ENCODE measurements at regions not wholly inside any gene's neighbourhood (a gene's known extent, or its start where the extent isn't known, plus 50 kb on each side); places are given as distances from the start of the nearest gene placed in this dataset.
A peak's percentile ranks its signal among the peaks of the same experiment; 100 is the strongest.
"Not testable (repeated sequence)": the region's sequence is repeated elsewhere in the genome, so short reads cannot be mapped to it uniquely, and the experiment has no call there.

DNA sequence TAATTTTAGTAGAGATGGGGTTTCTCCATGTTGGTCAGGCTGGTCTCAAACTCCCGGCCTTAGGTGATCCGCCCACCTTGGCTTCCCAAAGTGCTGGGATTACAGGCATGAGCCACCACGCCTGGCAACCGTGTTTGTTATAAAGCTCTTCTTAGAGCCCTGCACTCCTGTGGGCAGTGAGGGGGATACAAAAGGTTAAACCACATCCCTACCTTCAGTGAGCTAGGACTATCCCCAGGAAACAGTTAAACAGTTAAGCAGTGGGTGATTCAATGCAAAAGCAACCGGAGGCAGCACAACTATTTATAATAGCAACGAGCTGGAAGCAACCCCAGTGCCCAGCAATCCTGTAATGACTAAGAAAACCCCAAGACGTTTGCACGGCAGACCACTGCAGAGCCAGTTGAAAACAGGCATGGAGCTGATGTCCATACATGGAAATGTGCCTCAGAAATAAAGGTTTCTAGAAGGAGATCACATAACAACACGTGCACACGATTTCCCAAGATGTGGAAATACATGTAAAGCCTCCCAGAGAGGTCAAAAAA, 107.2 kb upstream of the LYZL2 start:
- DNase-seq (peak in 1 of 3 donors; percentile 42), ATAC-seq (peak; percentile 60 to 80)

GRCh38 chr10:30734901-30735300, 105.3 kb upstream of the LYZL2 start:
- no peaks in the 10 kb centered on the region for H3K9me3 ChIP-seq (ENCODE audit: control insufficient read depth, low read length)
- no peak overlapping the region for H3K27ac ChIP-seq (ENCODE audit: low read length)
- 55% methylated on average over 9 of the region's 9 CpGs for WGBS
- H3K4me3 ChIP-seq (ENCODE audit: low read length) = no peak overlapping the region
- no peak for DNase-seq
- no peak for ATAC-seq
- intact Hi-C loops (cut with DNase I) = loop anchor here in 1 of 4 donors (10.0 kb wide), 1 partner anchor 1080 kb away; no protein-coding TSS in a partner anchor
- no peaks in the 10 kb centered on the region for H3K27me3 ChIP-seq (ENCODE audit: control insufficient read depth, insufficient read depth)
- no peaks in the 10 kb centered on the region for H3K4me1 ChIP-seq (ENCODE audit: control insufficient read depth, insufficient read depth, low read length)

More for the DNA sequence above, 107.2 kb upstream of the LYZL2 start:
- Histone ChIP-seq H3K27ac (ENCODE audit: low read length) (no peak overlapping the region), H3K4me3 (ENCODE audit: low read length) (no peak overlapping the region), H3K4me1 (ENCODE audit: control insufficient read depth, insufficient read depth, low read length) (no peaks in the 10 kb centered on the region), H3K27me3 (ENCODE audit: control insufficient read depth, insufficient read depth) (no peaks in the 10 kb centered on the region), H3K9me3 (ENCODE audit: control insufficient read depth, low read length) (no peaks in the 10 kb centered on the region)
- intact Hi-C loops (cut with DNase I) = loop anchor here in 1 of 4 donors (10.0 kb wide), 1 partner anchor 1078 kb away; no protein-coding TSS in a partner anchor
- 42% methylated on average over 10 of the region's 10 CpGs for whole genome bisulfite sequencing

GRCh38 chr10:30732671-30733070, 103.1 kb upstream of the LYZL2 start:
- no peaks in the 10 kb centered on the region for H3K27me3 ChIP-seq (ENCODE audit: control insufficient read depth, insufficient read depth)
- H3K4me1 ChIP-seq (ENCODE audit: control insufficient read depth, insufficient read depth, low read length) = no peaks in the 10 kb centered on the region
- ATAC-seq (no peak), DNase-seq (no peak)
- no peak overlapping the region for H3K4me3 ChIP-seq (ENCODE audit: low read length)
- H3K9me3 ChIP-seq (ENCODE audit: control insufficient read depth, low read length) = no peaks in the 10 kb centered on the region
- 96% methylated on average over 6 of the region's 6 CpGs for WGBS
- no peak overlapping the region for H3K27ac ChIP-seq (ENCODE audit: low read length)
- intact Hi-C loops (cut with DNase I) = loop anchor here in 1 of 4 donors (10.0 kb wide), 1 partner anchor 1082 kb away; no protein-coding TSS in a partner anchor

DNA sequence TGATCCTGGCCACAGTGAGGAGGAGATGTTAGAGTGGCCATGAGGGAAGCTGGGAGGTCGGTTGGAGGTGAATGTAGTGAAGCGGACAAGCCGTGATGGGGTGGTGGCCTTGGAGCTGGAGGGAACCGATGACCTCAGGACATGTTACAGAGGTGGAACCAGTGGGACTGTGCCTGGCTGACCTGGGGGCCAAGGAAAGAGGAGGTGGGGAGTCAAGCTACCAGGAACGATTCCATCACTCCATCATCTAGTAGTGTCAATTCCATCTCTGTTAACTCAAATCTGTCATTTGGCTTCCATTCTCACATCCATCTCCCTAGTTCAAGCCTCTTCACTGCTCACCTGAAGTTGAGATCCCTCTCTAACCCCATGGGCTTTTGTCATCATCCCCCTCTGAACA, 102.4 kb upstream of the LYZL2 start:
- intact Hi-C loops (cut with DNase I) = loop anchor here in 1 of 4 donors (10.0 kb wide), 1 partner anchor 1083 kb away; no protein-coding TSS in a partner anchor
- 94% methylated on average over 5 of the region's 5 CpGs for WGBS
- ATAC-seq = no peak

GRCh38 chr10:30730306-30730705, 100.8 kb upstream of the LYZL2 start:
- 78% methylated on average over 2 of the region's 2 CpGs for WGBS
- no peak for ATAC-seq
- intact Hi-C loops (cut with DNase I) = loop anchor here in 1 of 4 donors (10.0 kb wide), 1 partner anchor 1084 kb away; no protein-coding TSS in a partner anchor
- no peaks in the 10 kb centered on the region for H3K27me3 ChIP-seq (ENCODE audit: control insufficient read depth, insufficient read depth)
- no peak overlapping the region for H3K4me3 ChIP-seq (ENCODE audit: low read length)
- no peak for DNase-seq
- no peaks in the 10 kb centered on the region for H3K9me3 ChIP-seq (ENCODE audit: control insufficient read depth, low read length)
- H3K27ac ChIP-seq (ENCODE audit: low read length) = no peak overlapping the region
- H3K4me1 ChIP-seq (ENCODE audit: control insufficient read depth, insufficient read depth, low read length) = no peaks in the 10 kb centered on the region

More for the DNA sequence above, 102.4 kb upstream of the LYZL2 start:
- Histone ChIP-seq H3K9me3 (ENCODE audit: control insufficient read depth, low read length) (no peaks in the 10 kb centered on the region), H3K27ac (ENCODE audit: low read length) (no peak overlapping the region), H3K4me3 (ENCODE audit: low read length) (no peak overlapping the region), H3K4me1 (ENCODE audit: control insufficient read depth, insufficient read depth, low read length) (no peaks in the 10 kb centered on the region), H3K27me3 (ENCODE audit: control insufficient read depth, insufficient read depth) (no peaks in the 10 kb centered on the region)
- no peak for DNase-seq

- H3K27me3 ChIP-seq (ENCODE audit: control insufficient read depth, insufficient read depth) = no peaks in the 10 kb centered on the region
- H3K4me3 ChIP-seq (ENCODE audit: low read length) = no peak overlapping the region
- H3K4me1 ChIP-seq (ENCODE audit: control insufficient read depth, insufficient read depth, low read length) = no peaks in the 10 kb centered on the region
- no peak overlapping the region for H3K27ac ChIP-seq (ENCODE audit: low read length)
- H3K9me3 ChIP-seq (ENCODE audit: control insufficient read depth, low read length) = no peaks in the 10 kb centered on the region
- ATAC-seq (no peak), DNase-seq (no peak)
- intact Hi-C loops (cut with DNase I) = no loop called here
- WGBS = 87% methylated on average over 4 of the region's 4 CpGs
Measured at GRCh38 chr10:30728766-30729165, 99.2 kb upstream of the LYZL2 start.

DNA sequence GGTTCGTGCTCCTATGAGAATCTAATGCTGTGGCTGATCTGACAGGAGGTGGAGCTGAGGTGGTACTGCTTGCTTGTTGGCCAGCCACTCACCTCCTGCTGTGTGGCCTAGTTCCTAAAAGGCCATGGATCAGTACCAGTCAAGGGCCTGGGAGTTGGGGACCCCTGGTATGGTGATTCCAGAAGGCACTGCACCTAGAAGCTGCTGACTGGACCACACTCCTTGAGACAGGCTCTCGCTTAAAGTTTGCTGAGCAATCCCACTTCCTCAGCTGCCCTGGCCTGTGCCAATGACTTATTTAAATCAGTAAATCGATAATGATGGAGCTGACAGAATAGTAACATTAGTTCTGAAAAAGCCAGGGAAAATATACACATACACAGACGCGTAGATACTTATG, 98.6 kb upstream of the LYZL2 start:
- ATAC-seq = no peak
- Histone ChIP-seq H3K27ac (ENCODE audit: low read length) (no peak overlapping the region), H3K27me3 (ENCODE audit: control insufficient read depth, insufficient read depth) (no peaks in the 10 kb centered on the region), H3K4me3 (ENCODE audit: low read length) (no peak overlapping the region), H3K9me3 (ENCODE audit: control insufficient read depth, low read length) (no peaks in the 10 kb centered on the region), H3K4me1 (ENCODE audit: control insufficient read depth, insufficient read depth, low read length) (no peaks in the 10 kb centered on the region)
- DNase-seq = no peak
- 91% methylated on average over 5 of the region's 5 CpGs for WGBS
- intact Hi-C loops (cut with DNase I) = no loop called here

DNA sequence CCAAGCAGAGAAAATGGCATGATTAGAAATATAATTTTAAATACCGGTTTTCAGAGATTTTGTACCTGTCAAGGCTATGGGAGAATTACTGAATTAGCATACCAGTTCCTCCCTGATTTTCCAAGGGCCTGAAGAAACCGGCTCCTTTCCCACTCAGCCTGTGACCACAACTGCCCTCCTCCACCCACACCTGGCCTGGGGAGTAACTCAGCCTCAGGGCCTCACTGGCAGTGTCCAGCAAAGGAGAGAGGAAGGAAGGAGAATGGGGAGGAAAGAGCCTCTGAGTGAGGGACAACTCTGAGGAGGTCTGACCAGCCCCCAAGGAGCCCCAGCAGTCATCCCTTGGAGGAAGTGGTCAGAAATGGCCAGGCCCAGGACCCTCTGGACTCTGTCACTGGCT, 98.0 kb upstream of the LYZL2 start:
- H3K9me3 ChIP-seq (ENCODE audit: control insufficient read depth, low read length) = no peaks in the 10 kb centered on the region
- H3K27me3 ChIP-seq (ENCODE audit: control insufficient read depth, insufficient read depth) = no peaks in the 10 kb centered on the region
- intact Hi-C loops (cut with DNase I) = no loop called here
- no peaks in the 10 kb centered on the region for H3K4me1 ChIP-seq (ENCODE audit: control insufficient read depth, insufficient read depth, low read length)
- no peak overlapping the region for H3K4me3 ChIP-seq (ENCODE audit: low read length)
- DNase-seq = no peak
- peak in 1 of 2 donors; percentile 10 for ATAC-seq
- H3K27ac ChIP-seq (ENCODE audit: low read length) = no peak overlapping the region
- 72% methylated on average over 2 of the region's 2 CpGs for WGBS

DNA sequence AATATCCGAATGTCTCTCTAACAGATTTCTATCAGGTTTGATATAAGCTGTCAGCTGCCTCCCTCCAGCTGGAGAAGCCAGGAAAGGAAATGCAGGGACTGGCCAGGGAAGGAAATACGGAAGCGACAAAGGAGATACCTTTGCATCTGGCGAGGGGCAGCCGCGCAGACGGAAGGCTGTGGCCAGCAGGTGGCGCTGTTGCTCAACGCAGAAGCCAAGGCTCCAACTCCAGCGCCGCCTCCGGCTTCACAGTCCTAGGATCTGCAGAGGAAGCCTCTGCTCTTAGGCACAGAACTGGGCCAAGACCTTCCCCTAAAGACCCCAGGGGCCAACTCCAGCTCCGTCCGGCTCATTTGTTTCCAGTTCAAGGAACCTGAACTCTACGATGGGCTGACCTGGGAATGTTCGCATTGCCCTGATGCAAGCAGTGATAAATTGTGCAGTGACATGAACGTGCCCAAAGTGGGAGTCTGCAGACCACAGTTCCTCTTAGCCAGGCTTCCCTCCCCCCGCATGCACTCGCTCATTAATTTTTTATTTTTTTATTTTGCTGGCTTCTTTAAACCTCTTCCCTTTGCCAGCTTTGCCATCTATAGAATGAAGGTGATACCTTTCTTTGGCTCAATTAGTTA, 97.3 kb upstream of the LYZL2 start:
- WGBS = 6% methylated on average over 19 of the region's 19 CpGs
- H3K4me3 ChIP-seq (ENCODE audit: low read length); H3K27ac ChIP-seq (ENCODE audit: low read length); intact Hi-C loops (cut with DNase I); H3K4me1 ChIP-seq (ENCODE audit: control insufficient read depth, insufficient read depth, low read length); H3K27me3 ChIP-seq (ENCODE audit: control insufficient read depth, insufficient read depth); H3K9me3 ChIP-seq (ENCODE audit: control insufficient read depth, low read length): not testable (repeated sequence)
- ATAC-seq (peak; percentile 92), DNase-seq (peak; percentile 83 to 93 (median 93))

DNA sequence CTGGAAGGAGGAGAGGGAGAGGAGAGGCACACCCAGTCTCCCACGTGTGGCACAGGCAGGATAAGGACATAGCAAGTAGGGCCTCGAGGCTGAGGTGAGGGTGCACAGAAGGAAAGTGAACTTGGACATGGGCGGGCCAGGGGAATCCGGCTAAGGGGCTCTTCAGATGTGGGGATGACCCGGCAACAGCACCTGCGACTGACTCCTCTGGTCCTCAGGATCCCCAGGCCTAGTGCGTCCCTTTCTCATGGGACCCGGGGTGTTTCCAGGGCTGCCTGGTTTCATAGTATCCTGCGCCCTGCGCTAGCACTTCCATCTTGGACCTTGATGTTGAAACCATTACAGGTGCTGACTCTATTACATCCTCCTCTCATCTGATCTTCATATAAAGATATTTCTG, 96.1 kb upstream of the LYZL2 start:
- 94% methylated on average over 10 of the region's 10 CpGs for WGBS
- H3K27ac ChIP-seq (ENCODE audit: low read length) = no peak overlapping the region
- H3K4me1 ChIP-seq (ENCODE audit: control insufficient read depth, insufficient read depth, low read length) = no peaks in the 10 kb centered on the region
- no peak overlapping the region for H3K4me3 ChIP-seq (ENCODE audit: low read length)
- H3K9me3 ChIP-seq (ENCODE audit: control insufficient read depth, low read length) = no peaks in the 10 kb centered on the region
- intact Hi-C loops (cut with DNase I) = no loop called here
- DNase-seq (no peak), ATAC-seq (no peak)
- H3K27me3 ChIP-seq (ENCODE audit: control insufficient read depth, insufficient read depth) = no peaks in the 10 kb centered on the region

DNA sequence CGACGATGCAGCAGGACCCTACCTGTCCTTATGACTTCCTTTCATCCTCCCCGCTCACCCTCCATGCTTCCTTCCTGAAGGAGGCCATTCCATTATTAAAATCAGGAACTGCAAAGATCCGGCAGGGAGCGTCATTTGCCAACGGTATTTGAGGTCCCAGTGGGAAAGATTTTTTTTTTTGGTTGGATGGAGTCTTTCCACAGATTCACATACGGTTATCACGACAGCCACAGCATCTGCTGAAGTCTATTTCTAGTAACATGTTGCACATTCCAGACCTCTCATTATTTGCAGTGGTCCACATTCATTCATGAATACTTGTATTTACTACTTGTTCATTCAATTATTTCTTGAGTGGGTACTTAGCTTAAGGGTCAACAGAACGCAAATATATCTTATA, 94.7 kb upstream of the LYZL2 start:
- DNase-seq (no peak), ATAC-seq (no peak)
- WGBS = 49% methylated on average over 9 of the region's 9 CpGs
- Histone ChIP-seq H3K4me1 (ENCODE audit: control insufficient read depth, insufficient read depth, low read length) (no peaks in the 10 kb centered on the region), H3K9me3 (ENCODE audit: control insufficient read depth, low read length) (no peaks in the 10 kb centered on the region), H3K4me3 (ENCODE audit: low read length) (no peak overlapping the region), H3K27me3 (ENCODE audit: control insufficient read depth, insufficient read depth) (no peaks in the 10 kb centered on the region), H3K27ac (ENCODE audit: low read length) (no peak overlapping the region)
- intact Hi-C loops (cut with DNase I) = no loop called here

Measured in right cardiac atrium (tissue), 5 donors.